GM21825 (cell line): ENCODE measurements at regions not wholly inside any gene's neighbourhood (a gene's known extent, or its start where the extent isn't known, plus 50 kb on each side); places are given as distances from the start of the nearest gene placed in this dataset.

Experiments used
- ATAC-seq: cut with Tn5 transposase; IDR thresholded peaks from one replicate; pipeline ENCODE4 v1.9.1; 2021; ENCODE audit warnings: mild to moderate bottlenecking, moderate library complexity; ENCODE audit not compliant: unreplicated experiment

GRCh38 chr4:189062047-189062820 is 878.4 kb upstream of the FRG1 start:
- no peak for ATAC-seq

GRCh38 chr4:189069772-189070171 is 870.9 kb upstream of the FRG1 start:
- no peak for ATAC-seq

GRCh38 chr4:189071241-189071640 is 869.4 kb upstream of the FRG1 start:
- ATAC-seq, result no peak

GRCh38 chr4:189073739-189074138 is 866.9 kb upstream of the FRG1 start:
- no peak for ATAC-seq

GRCh38 chr4:189081826-189082225 is 858.8 kb upstream of the FRG1 start:
- ATAC-seq, result no peak

GRCh38 chr4:189083769-189084168 is 856.9 kb upstream of the FRG1 start:
- no peak for ATAC-seq

GRCh38 chr4:189084671-189085070 is 856.0 kb upstream of the FRG1 start:
- no peak for ATAC-seq

GRCh38 chr4:189087971-189088370 is 852.7 kb upstream of the FRG1 start:
- no peak for ATAC-seq

- ATAC-seq, result no peak
These were observed 851.9 kb upstream of the FRG1 start for GRCh38 chr4:189088780-189089179.

- ATAC-seq, result no peak
These were observed 850.4 kb upstream of the FRG1 start for GRCh38 chr4:189090174-189090814.

- ATAC-seq, result no peak
These were observed 848.1 kb upstream of the FRG1 start for GRCh38 chr4:189092581-189092980.

GRCh38 chr4:189096108-189096507 is 844.6 kb upstream of the FRG1 start:
- ATAC-seq, result no peak

GRCh38 chr4:189096717-189097116 is 844.0 kb upstream of the FRG1 start:
- ATAC-seq, result no peak

- ATAC-seq, result no peak
These were observed 841.6 kb upstream of the FRG1 start for GRCh38 chr4:189098932-189099696.

GRCh38 chr4:189113389-189113888 is 827.2 kb upstream of the FRG1 start:
- no peak for ATAC-seq

GRCh38 chr4:189117426-189117825 is 823.2 kb upstream of the FRG1 start:
- no peak for ATAC-seq

- no peak for ATAC-seq
These were observed 819.3 kb upstream of the FRG1 start for GRCh38 chr4:189121336-189121735.

GRCh38 chr4:189124149-189124758 is 816.4 kb upstream of the FRG1 start:
- ATAC-seq, result no peak

GRCh38 chr4:189124791-189125190 is 815.9 kb upstream of the FRG1 start:
- ATAC-seq, result no peak

GRCh38 chr4:189126040-189126439 is 814.6 kb upstream of the FRG1 start:
- no peak for ATAC-seq

GRCh38 chr4:189128341-189128740 is 812.3 kb upstream of the FRG1 start:
- no peak for ATAC-seq
